ENCODE measurements at regions not wholly inside any gene's neighbourhood (a gene's known extent, or its start where the extent isn't known, plus 50 kb on each side); places are given as distances from the start of the nearest gene placed in this dataset.

DNA sequence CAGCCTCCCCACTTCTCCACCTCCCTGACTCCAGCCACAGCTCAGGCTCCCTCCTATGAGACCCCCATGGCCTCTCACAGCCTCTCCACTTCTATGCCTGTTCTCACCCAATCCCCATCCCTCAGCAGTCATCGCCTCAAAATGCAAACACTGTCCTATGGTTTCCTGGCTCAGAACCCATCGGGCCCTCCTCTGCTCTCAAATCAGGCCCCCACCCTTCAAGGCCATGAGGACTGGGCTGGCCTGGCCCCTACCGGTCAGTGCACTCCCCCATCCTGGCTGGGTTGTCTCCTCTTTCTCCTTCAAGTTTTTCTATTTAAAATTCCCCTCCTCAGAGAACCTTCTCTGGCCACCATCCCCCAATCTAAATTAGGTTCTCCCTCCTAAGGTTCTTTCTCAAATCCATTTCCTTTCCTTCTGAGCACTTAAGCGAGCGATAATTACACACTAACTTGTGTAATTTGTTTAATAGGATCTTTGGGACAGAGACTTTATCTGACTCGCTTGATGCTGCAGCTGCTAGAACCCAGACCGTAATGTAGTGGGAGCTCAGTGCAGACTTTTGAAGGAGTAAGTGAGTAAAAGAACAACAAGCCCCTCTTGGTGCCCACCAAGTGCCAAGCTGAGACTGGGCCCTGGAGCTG, 347.2 kb downstream of the MATN1 start:
- TF ChIP-seq POLR2AphosphoS5 (IDR thresholded peaks at IDR 0.05; ENCODE audit: low read depth, low read length) (no peak), POLR2A (IDR thresholded peaks at IDR 0.05; ENCODE audit: low read depth, low read length) (no peak), SPI1 (IDR thresholded peaks at IDR 0.05; ENCODE audit: low read depth, low read length) (no peak)
